LNCAP (cell line): ENCODE measurements at regions not wholly inside any gene's neighbourhood (a gene's known extent, or its start where the extent isn't known, plus 50 kb on each side); places are given as distances from the start of the nearest gene placed in this dataset.

Experiments used
- CTCF ChIP-seq: fragments of 450-650 bp; IDR thresholded peaks from 2 replicates; pipeline ENCODE4 v1.5.1; 2017; ENCODE audit warnings: mild to moderate bottlenecking

- no peak for TF ChIP-seq CTCF
These were observed 582.1 kb upstream of the DSEL start for GRCh38 chr18:68098655-68099054.

DNA sequence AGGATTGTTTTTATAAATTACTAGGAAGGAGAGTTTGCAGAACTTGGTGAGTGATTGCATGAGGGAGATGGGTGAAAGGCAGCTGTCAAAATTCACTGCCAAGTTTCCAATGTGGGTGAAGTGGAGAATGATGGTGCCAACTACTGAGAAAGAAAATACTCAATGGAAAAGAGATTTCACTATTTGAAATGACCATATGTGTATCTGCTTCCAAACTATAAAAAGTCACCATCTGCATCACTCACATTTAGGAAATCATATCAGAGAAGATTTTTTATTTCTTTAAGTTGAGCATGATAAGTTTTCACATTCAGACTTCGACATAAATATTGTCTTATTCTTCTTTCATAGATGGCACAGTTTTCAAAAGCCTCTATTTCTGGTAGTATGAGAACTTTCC, 570.0 kb upstream of the DSEL start:
- no peak for TF ChIP-seq CTCF

DNA sequence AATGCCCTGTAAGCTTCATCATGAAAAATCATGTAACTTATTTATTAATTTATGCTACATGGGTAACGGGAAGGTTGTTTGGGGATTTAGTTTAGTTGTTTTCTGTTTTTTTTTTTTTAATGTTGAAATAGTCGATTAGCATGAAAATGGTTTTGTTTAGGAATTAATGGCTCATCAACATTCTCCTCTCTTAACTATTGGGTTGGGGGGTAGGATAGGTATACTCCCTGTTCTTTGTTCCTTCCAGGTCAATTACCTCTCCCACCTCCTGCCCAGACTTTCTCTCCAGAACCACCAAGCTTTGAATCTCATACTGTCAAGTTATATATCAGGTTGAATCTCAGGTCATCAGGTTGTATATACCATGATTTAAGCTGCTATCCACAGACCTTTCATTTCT, 568.7 kb upstream of the DSEL start:
- no peak for TF ChIP-seq CTCF

- TF ChIP-seq CTCF = no peak
These were observed 567.3 kb upstream of the DSEL start for GRCh38 chr18:68083776-68084175.

GRCh38 chr18:68083131-68083530, 566.6 kb upstream of the DSEL start:
- TF ChIP-seq CTCF = no peak

- TF ChIP-seq CTCF = no peak
These were observed 556.2 kb upstream of the DSEL start for GRCh38 chr18:68072744-68073143.

DNA sequence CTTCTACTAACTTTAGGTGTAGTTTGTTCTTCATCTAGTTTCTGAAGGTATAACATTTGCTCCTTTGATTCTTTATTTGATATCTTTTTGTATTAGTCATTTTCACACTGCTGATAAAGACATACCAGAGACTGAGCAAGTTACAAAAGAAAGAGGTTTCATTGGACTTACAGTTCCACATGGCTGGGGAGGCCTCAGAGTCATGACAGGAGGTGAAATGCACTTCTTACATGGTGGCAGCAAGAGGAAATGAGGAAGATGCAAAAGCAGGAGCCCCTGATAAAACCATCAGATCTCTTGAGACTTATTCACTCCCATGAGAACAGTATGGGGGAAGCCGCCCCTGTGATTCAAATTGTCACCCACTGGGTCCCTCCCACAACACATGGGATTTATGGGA, 544.4 kb upstream of the DSEL start:
- TF ChIP-seq CTCF = no peak

- no peak for TF ChIP-seq CTCF
These were observed 540.4 kb upstream of the DSEL start for GRCh38 chr18:68056936-68057335.
